ENCODE measurements at regions not wholly inside any gene's neighbourhood (a gene's known extent, or its start where the extent isn't known, plus 50 kb on each side); places are given as distances from the start of the nearest gene placed in this dataset.

- Histone ChIP-seq H3K4me1 (ENCODE audit: control insufficient read depth in 5 of 5, insufficient read depth in 5 of 5, low read length in 5 of 5) (peaks cover 2 to 56% (median 40%) of the 10 kb centered on the region in 5 donors), H3K27me3 (ENCODE audit: control insufficient read depth in 5 of 5, insufficient read depth in 4 of 5, low read length in 5 of 5) (no peaks in the 10 kb centered on the region), H3K9me3 (ENCODE audit: control insufficient read depth in 5 of 5, low read length in 5 of 5) (no peaks in the 10 kb centered on the region), H3K36me3 (ENCODE audit: control insufficient read depth in 5 of 5, insufficient read depth in 5 of 5, low read length in 5 of 5) (no peaks in the 10 kb centered on the region), H3K4me3 (ENCODE audit: low read depth in 1 of 5, low read length in 5 of 5) (peak overlapping the region in 1 of 5 donors; percentile 52), H3K27ac (ENCODE audit: low read depth, low read length) (peak overlapping the region; percentile 95), H3K9ac (ENCODE audit: low read length in 5 of 5) (peak overlapping the region in 4 of 5 donors; percentile 13 to 33 (median 26))
These were observed 65.8 kb upstream of the MED4 start for GRCh38 chr13:48160606-48161278.

GRCh38 chr13:48159826-48160225 is 64.9 kb upstream of the MED4 start:
- peaks cover 2 to 58% (median 40%) of the 10 kb centered on the region in 5 donors for H3K4me1 ChIP-seq (ENCODE audit: control insufficient read depth in 5 of 5, insufficient read depth in 5 of 5, low read length in 5 of 5)
- H3K27me3 ChIP-seq (ENCODE audit: control insufficient read depth in 5 of 5, insufficient read depth in 4 of 5, low read length in 5 of 5), result no peaks in the 10 kb centered on the region
- H3K9ac ChIP-seq (ENCODE audit: low read length in 5 of 5), result no peak overlapping the region
- H3K4me3 ChIP-seq (ENCODE audit: low read depth in 1 of 5, low read length in 5 of 5), result no peak overlapping the region
- no peaks in the 10 kb centered on the region for H3K36me3 ChIP-seq (ENCODE audit: control insufficient read depth in 5 of 5, insufficient read depth in 5 of 5, low read length in 5 of 5)
- H3K9me3 ChIP-seq (ENCODE audit: control insufficient read depth in 5 of 5, low read length in 5 of 5), result no peaks in the 10 kb centered on the region
- H3K27ac ChIP-seq (ENCODE audit: low read depth, low read length), result peak overlapping the region; percentile 95

DNA sequence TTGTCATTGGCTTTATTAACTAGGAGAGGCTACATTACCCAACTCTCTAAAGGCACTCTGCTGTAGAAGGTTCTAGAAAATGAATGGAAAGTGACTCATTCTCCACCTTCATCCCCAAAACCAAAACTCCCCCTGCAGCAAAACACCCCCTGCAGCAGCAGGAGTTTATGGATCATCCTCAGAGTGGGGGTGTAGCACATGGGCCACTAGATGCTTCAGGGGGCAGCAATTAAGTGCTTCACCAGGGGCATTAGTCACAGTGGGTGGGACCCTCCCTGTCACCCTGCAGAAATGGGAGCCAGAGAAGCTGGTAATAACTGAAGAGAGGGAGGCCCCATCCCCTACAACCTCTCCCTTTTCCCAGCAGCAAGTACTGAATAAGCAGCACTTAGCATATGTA is 64.5 kb upstream of the MED4 start:
- no peaks in the 10 kb centered on the region for H3K36me3 ChIP-seq (ENCODE audit: control insufficient read depth in 5 of 5, insufficient read depth in 5 of 5, low read length in 5 of 5)
- H3K4me3 ChIP-seq (ENCODE audit: low read depth in 1 of 5, low read length in 5 of 5), result no peak overlapping the region
- H3K9me3 ChIP-seq (ENCODE audit: control insufficient read depth in 5 of 5, low read length in 5 of 5), result no peaks in the 10 kb centered on the region
- H3K4me1 ChIP-seq (ENCODE audit: control insufficient read depth in 5 of 5, insufficient read depth in 5 of 5, low read length in 5 of 5), result peaks cover 2 to 60% (median 40%) of the 10 kb centered on the region in 5 donors
- H3K27ac ChIP-seq (ENCODE audit: low read depth, low read length), result peak overlapping the region; percentile 95
- H3K27me3 ChIP-seq (ENCODE audit: control insufficient read depth in 5 of 5, insufficient read depth in 4 of 5, low read length in 5 of 5), result no peaks in the 10 kb centered on the region
- no peak overlapping the region for H3K9ac ChIP-seq (ENCODE audit: low read length in 5 of 5)

DNA sequence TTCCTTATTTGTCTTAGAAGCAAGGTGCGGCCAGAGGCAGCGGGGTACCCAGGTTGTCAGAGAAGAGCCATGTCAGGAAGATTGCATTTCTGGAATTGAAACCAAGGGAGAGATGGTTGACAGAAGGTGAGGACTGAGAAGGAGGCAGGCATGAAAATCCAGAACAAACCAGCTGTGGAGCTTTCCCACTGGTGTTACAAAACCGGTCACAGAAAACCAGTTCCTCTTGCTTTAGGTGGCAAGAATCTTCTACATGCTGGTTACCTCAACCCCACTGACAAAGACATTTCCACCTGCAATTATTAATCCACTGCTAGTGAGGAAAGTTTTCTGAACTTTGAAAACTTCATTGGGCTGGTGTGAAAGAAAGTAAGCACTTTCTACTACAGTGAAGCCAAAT is 64.0 kb upstream of the MED4 start:
- H3K9me3 ChIP-seq (ENCODE audit: control insufficient read depth in 5 of 5, low read length in 5 of 5), result no peaks in the 10 kb centered on the region
- H3K36me3 ChIP-seq (ENCODE audit: control insufficient read depth in 5 of 5, insufficient read depth in 5 of 5, low read length in 5 of 5), result no peaks in the 10 kb centered on the region
- no peak overlapping the region for H3K4me3 ChIP-seq (ENCODE audit: low read depth in 1 of 5, low read length in 5 of 5)
- H3K27me3 ChIP-seq (ENCODE audit: control insufficient read depth in 5 of 5, insufficient read depth in 4 of 5, low read length in 5 of 5), result no peaks in the 10 kb centered on the region
- H3K9ac ChIP-seq (ENCODE audit: low read length in 5 of 5), result no peak overlapping the region
- peaks cover 2 to 61% (median 40%) of the 10 kb centered on the region in 5 donors for H3K4me1 ChIP-seq (ENCODE audit: control insufficient read depth in 5 of 5, insufficient read depth in 5 of 5, low read length in 5 of 5)
- peak overlapping the region; percentile 95 for H3K27ac ChIP-seq (ENCODE audit: low read depth, low read length)

DNA sequence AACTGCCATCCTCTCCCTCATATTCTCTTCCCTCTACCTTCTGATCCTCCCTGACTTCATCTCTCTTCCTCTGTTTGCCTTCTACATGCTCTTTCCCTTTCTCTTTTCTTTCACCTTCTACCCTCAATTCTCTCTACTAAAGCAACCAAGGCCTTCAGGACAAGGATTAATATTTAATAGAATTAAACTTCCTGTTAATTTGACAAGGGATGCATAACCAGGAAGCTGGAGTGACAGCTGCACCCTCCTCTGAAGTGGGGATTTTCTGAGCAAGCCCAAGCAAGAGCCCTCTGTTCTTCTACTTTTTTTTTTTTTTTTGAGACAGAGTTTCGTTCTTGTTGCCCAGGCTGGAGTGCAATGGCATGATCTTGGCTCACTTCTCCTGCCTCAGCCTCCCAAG is 63.4 kb upstream of the MED4 start:
- Histone ChIP-seq H3K27ac (ENCODE audit: low read depth, low read length) (peak overlapping the region; percentile 95), H3K9me3 (ENCODE audit: control insufficient read depth in 5 of 5, low read length in 5 of 5) (no peaks in the 10 kb centered on the region), H3K27me3 (ENCODE audit: control insufficient read depth in 5 of 5, insufficient read depth in 4 of 5, low read length in 5 of 5) (no peaks in the 10 kb centered on the region), H3K4me3 (ENCODE audit: low read depth in 1 of 5, low read length in 5 of 5) (no peak overlapping the region), H3K4me1 (ENCODE audit: control insufficient read depth in 5 of 5, insufficient read depth in 5 of 5, low read length in 5 of 5) (peaks cover 2 to 61% (median 36%) of the 10 kb centered on the region in 5 donors), H3K9ac (ENCODE audit: low read length in 5 of 5) (no peak overlapping the region), H3K36me3 (ENCODE audit: control insufficient read depth in 5 of 5, insufficient read depth in 5 of 5, low read length in 5 of 5) (no peaks in the 10 kb centered on the region)

DNA sequence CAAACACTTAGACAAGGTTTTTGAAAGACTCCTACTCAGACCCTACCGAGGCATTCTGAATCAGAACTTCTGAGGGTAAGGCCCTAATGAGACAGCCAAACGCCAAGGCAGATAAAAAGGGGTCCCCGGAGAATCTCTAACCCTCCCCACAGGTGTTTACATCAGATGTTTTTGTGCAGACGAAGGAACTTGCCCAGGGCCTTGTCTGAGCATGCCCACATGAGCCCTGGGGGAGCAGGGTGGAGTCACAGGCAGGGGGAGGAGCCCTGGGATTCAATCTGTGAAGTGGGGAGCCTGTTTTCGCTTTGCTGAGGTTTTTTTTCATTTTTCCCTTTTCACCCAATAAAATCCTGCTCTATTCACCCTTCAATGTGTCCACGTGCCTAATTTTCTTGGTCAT is 61.6 kb upstream of the MED4 start:
- H3K36me3 ChIP-seq (ENCODE audit: control insufficient read depth in 5 of 5, insufficient read depth in 5 of 5, low read length in 5 of 5), result no peaks in the 10 kb centered on the region
- H3K4me1 ChIP-seq (ENCODE audit: control insufficient read depth in 5 of 5, insufficient read depth in 5 of 5, low read length in 5 of 5), result peaks cover 2 to 49% (median 29%) of the 10 kb centered on the region in 5 donors
- H3K27ac ChIP-seq (ENCODE audit: low read depth, low read length), result no peak overlapping the region
- no peak overlapping the region for H3K9ac ChIP-seq (ENCODE audit: low read length in 5 of 5)
- no peak overlapping the region for H3K4me3 ChIP-seq (ENCODE audit: low read depth in 1 of 5, low read length in 5 of 5)
- H3K9me3 ChIP-seq (ENCODE audit: control insufficient read depth in 5 of 5, low read length in 5 of 5), result no peaks in the 10 kb centered on the region
- no peaks in the 10 kb centered on the region for H3K27me3 ChIP-seq (ENCODE audit: control insufficient read depth in 5 of 5, insufficient read depth in 4 of 5, low read length in 5 of 5)

DNA sequence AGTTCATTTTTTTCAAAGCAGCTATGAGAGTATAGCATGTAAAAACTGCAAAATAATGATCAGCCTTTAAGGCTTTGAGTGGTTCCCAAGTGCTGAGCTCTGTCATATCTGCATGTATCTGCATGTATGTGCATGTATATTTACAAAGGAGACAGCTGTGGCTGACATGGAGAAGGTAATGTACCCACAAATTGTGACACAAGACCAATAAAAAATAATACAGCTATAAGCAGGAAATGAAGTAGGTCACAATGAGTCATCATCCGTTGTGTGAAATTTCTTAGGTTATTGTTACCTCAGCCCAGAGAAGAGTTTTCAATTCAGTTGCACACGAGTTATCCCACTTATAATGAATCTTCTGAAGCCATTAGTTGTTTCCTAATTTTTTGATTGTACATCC is 60.9 kb upstream of the MED4 start:
- Histone ChIP-seq H3K9ac (ENCODE audit: low read length in 5 of 5) (no peak overlapping the region), H3K4me3 (ENCODE audit: low read depth in 1 of 5, low read length in 5 of 5) (no peak overlapping the region), H3K36me3 (ENCODE audit: control insufficient read depth in 5 of 5, insufficient read depth in 5 of 5, low read length in 5 of 5) (no peaks in the 10 kb centered on the region), H3K9me3 (ENCODE audit: control insufficient read depth in 5 of 5, low read length in 5 of 5) (no peaks in the 10 kb centered on the region), H3K27ac (ENCODE audit: low read depth, low read length) (no peak overlapping the region), H3K4me1 (ENCODE audit: control insufficient read depth in 5 of 5, insufficient read depth in 5 of 5, low read length in 5 of 5) (peaks cover 0 to 44% (median 25%) of the 10 kb centered on the region in 5 donors), H3K27me3 (ENCODE audit: control insufficient read depth in 5 of 5, insufficient read depth in 4 of 5, low read length in 5 of 5) (no peaks in the 10 kb centered on the region)

GRCh38 chr13:48154671-48155070 is 59.8 kb upstream of the MED4 start:
- H3K4me1 ChIP-seq (ENCODE audit: control insufficient read depth in 5 of 5, insufficient read depth in 5 of 5, low read length in 5 of 5), result peaks cover 0 to 34% (median 15%) of the 10 kb centered on the region in 5 donors
- H3K9me3 ChIP-seq (ENCODE audit: control insufficient read depth in 5 of 5, low read length in 5 of 5), result no peaks in the 10 kb centered on the region
- no peaks in the 10 kb centered on the region for H3K27me3 ChIP-seq (ENCODE audit: control insufficient read depth in 5 of 5, insufficient read depth in 4 of 5, low read length in 5 of 5)
- no peak overlapping the region for H3K27ac ChIP-seq (ENCODE audit: low read depth, low read length)
- no peak overlapping the region for H3K4me3 ChIP-seq (ENCODE audit: low read depth in 1 of 5, low read length in 5 of 5)
- peak overlapping the region in 1 of 5 donors; percentile 26 for H3K9ac ChIP-seq (ENCODE audit: low read length in 5 of 5)
- no peaks in the 10 kb centered on the region for H3K36me3 ChIP-seq (ENCODE audit: control insufficient read depth in 5 of 5, insufficient read depth in 5 of 5, low read length in 5 of 5)

GRCh38 chr13:48153186-48153585 is 58.3 kb upstream of the MED4 start:
- peaks cover 0 to 21% (median 13%) of the 10 kb centered on the region in 5 donors for H3K4me1 ChIP-seq (ENCODE audit: control insufficient read depth in 5 of 5, insufficient read depth in 5 of 5, low read length in 5 of 5)
- no peak overlapping the region for H3K27ac ChIP-seq (ENCODE audit: low read depth, low read length)
- H3K36me3 ChIP-seq (ENCODE audit: control insufficient read depth in 5 of 5, insufficient read depth in 5 of 5, low read length in 5 of 5), result no peaks in the 10 kb centered on the region
- H3K27me3 ChIP-seq (ENCODE audit: control insufficient read depth in 5 of 5, insufficient read depth in 4 of 5, low read length in 5 of 5), result no peaks in the 10 kb centered on the region
- H3K9ac ChIP-seq (ENCODE audit: low read length in 5 of 5), result no peak overlapping the region
- no peaks in the 10 kb centered on the region for H3K9me3 ChIP-seq (ENCODE audit: control insufficient read depth in 5 of 5, low read length in 5 of 5)
- H3K4me3 ChIP-seq (ENCODE audit: low read depth in 1 of 5, low read length in 5 of 5), result no peak overlapping the region

DNA sequence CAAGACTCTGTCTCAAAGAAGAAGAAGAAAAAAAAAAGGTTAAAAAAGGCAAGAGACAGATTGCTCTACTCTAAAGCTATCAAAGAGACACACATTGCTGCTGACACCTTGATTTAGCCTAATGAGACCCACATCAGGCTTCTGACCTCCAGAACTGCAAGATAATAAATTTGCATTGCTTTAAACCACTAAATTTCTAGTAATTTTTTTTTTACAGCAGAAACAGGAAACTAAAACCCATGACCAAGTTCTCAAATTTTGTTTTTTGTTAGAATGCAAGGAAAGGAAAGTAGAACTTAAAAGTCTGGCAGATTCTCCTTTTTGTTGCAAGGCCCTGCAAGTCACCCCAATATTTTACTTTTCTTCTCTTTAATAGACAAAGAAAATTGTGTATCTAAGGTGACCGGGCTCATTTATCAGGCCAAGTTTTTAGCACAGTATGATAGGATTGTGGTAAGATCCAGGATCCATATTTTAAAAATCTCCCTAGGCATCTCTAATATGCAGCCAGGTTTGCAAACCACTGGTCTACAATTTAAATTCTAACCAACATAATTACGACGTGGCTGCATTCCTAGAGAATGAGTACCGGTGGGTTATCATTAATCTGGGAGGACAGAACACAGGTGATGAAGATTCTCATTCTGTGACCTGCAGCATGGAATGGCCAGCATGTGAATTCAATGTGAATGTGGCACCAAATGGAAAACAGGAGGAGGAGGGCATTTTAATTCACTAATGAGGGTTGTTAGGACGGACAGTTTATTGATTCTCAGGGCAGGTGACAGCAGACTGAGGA is 56.7 kb upstream of the MED4 start:
- Histone ChIP-seq H3K4me3 (ENCODE audit: low read depth in 1 of 5, low read length in 5 of 5) (no peak overlapping the region), H3K9ac (ENCODE audit: low read length in 5 of 5) (no peak overlapping the region), H3K27ac (ENCODE audit: low read depth, low read length) (no peak overlapping the region)

More for the DNA sequence above, 56.7 kb upstream of the MED4 start:
- H3K27me3 ChIP-seq (ENCODE audit: control insufficient read depth in 5 of 5, insufficient read depth in 4 of 5, low read length in 5 of 5), result no peaks in the 10 kb centered on the region
- H3K9me3 ChIP-seq (ENCODE audit: control insufficient read depth in 5 of 5, low read length in 5 of 5), result no peaks in the 10 kb centered on the region
- H3K36me3 ChIP-seq (ENCODE audit: control insufficient read depth in 5 of 5, insufficient read depth in 5 of 5, low read length in 5 of 5), result no peaks in the 10 kb centered on the region
- peaks cover 0 to 17% (median 12%) of the 10 kb centered on the region in 5 donors for H3K4me1 ChIP-seq (ENCODE audit: control insufficient read depth in 5 of 5, insufficient read depth in 5 of 5, low read length in 5 of 5)

Measured in subcutaneous abdominal adipose tissue (tissue), 5 donors.